SU-DHL-6 (cell line): ENCODE measurements at regions not wholly inside any gene's neighbourhood (a gene's known extent, or its start where the extent isn't known, plus 50 kb on each side); places are given as distances from the start of the nearest gene placed in this dataset.

ENCODE experiments used
- H2AFZ ChIP-seq: fragments of 200-600 bp; sonication (generic); 2 replicates; pipeline ENCODE4 v1.6.1; 2014; ENCODE audit warnings: low read depth, mild to moderate bottlenecking, moderate library complexity, mixed read lengths, antibody characterized with exemption, low read length; ENCODE audit not compliant: severe bottlenecking
- H3F3A ChIP-seq: fragments of 200-600 bp; shearing (Covaris generic); 2 replicates; pipeline ENCODE4 v1.6.0; 2016; ENCODE audit warnings: antibody characterized with exemption, mild to moderate bottlenecking; ENCODE audit not compliant: insufficient read depth
- H3K27ac ChIP-seq: fragments of 200-600 bp; sonication (generic); 2 replicates; pipeline ENCODE4 v1.5.1; 2016; ENCODE audit warnings: low read depth, mild to moderate bottlenecking, low read length, moderate library complexity, mixed read lengths
- H3K27me3 ChIP-seq: fragments of 200-600 bp; sonication (generic), shearing (Covaris generic); 2 replicates; pipeline ENCODE4 v1.6.0; 2014; ENCODE audit warnings: mild to moderate bottlenecking, low read length
- H3K36me3 ChIP-seq: fragments of 200-600 bp; sonication (generic); 2 replicates; pipeline ENCODE4 v1.6.1; 2014; ENCODE audit warnings: mild to moderate bottlenecking, low read length, mixed read lengths
- H3K4me2 ChIP-seq: fragments of 300-600, 200-600 bp; shearing (Covaris generic), sonication (generic); 2 replicates; pipeline ENCODE4 v1.6.0; 2014; ENCODE audit warnings: low read length, low read depth, mild to moderate bottlenecking; ENCODE audit not compliant: poor library complexity, severe bottlenecking
- H3K4me3 ChIP-seq: fragments of 200-600 bp; sonication (generic); 2 replicates; pipeline ENCODE4 v1.5.1; 2014; ENCODE audit warnings: antibody characterized with exemption, low read length, mild to moderate bottlenecking, mixed read lengths; ENCODE audit not compliant: insufficient read depth, poor library complexity, severe bottlenecking
- H3K79me2 ChIP-seq: fragments of 200-600 bp; sonication (generic); 2 replicates; pipeline ENCODE4 v1.6.1; 2014; ENCODE audit warnings: mild to moderate bottlenecking, low read length, moderate library complexity; ENCODE audit not compliant: insufficient read depth
- H3K9ac ChIP-seq: fragments of 200-600 bp; sonication (generic); 2 replicates; pipeline ENCODE4 v1.7.0; 2014; ENCODE audit warnings: mild to moderate bottlenecking, low read length
- H3K9me2 ChIP-seq: fragments of 200-600 bp; sonication (generic); replicated peaks from 2 replicates; pipeline ENCODE4 v1.6.1; 2014; ENCODE audit warnings: low read length; ENCODE audit not compliant: insufficient read depth
- H3K9me3 ChIP-seq: fragments of 200-600 bp; sonication (generic); 2 replicates; pipeline ENCODE4 v1.6.1; 2014; ENCODE audit warnings: low read length, mixed read lengths; ENCODE audit not compliant: insufficient read depth
- H4K20me1 ChIP-seq: fragments of 200-600 bp; sonication (generic); 2 replicates; pipeline ENCODE4 v1.6.1; 2014; ENCODE audit warnings: low read depth, mild to moderate bottlenecking, antibody characterized with exemption, low read length, moderate library complexity, mixed read lengths
- EZH2phosphoT487 ChIP-seq: fragments of 200-600 bp; sonication (generic), shearing (Covaris generic); conservative IDR thresholded peaks from 2 replicates; pipeline ENCODE4 v1.6.1; 2018; ENCODE audit warnings: mild to moderate bottlenecking, antibody characterized with exemption, low read length, moderate library complexity, mixed read lengths
- TF ChIP-seq, protein P1 (sequence below): fragments of 200-600 bp; sonication (generic); IDR thresholded peaks from one replicate; pipeline ENCODE4 v1.5.1; 2017; ENCODE audit warnings: antibody characterized with exemption, mild to moderate bottlenecking, low read length, moderate library complexity; ENCODE audit not compliant: insufficient read depth, poor library complexity, severe bottlenecking

DNA sequence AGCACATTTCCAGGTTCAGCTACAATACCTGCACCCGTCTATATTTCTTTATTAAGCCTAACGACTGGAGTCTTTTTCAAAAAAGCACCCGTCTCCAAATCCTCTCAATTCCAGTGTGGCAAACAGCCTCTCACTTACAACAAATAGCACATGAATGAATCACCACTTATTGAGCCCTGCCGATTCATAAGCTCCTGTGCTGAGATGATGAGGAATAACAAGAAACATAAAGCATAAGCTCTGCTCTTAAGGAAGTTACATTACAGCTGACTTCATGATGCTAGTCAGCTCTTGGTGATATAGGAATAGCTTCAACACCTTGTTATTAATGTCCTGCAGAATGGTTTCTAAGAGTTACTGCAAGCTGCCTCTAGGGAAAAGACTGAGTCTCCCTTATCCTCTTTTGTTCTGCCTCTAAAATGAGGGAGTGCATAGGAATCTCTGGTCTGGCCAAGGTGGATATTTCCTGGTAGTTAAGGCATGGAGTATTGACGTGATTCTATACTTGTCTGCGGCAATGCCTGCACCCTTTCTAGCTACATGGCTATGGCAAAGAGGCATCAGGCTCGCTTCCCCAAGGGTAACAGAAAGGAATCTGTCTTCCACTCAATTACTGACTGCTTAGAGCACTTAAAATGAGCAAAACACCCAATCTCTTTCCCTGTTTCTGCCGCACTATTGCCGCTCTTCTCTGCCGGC is 195.7 kb downstream of the KLF12 start:
- H3F3A ChIP-seq = no peaks in the 10 kb centered on the region
- H3K9me2 ChIP-seq = no peaks in the 10 kb centered on the region
- no peaks in the 10 kb centered on the region for H3K27me3 ChIP-seq
- TF ChIP-seq EZH2phosphoT487 = no peak
- TF ChIP-seq, protein P1, sequence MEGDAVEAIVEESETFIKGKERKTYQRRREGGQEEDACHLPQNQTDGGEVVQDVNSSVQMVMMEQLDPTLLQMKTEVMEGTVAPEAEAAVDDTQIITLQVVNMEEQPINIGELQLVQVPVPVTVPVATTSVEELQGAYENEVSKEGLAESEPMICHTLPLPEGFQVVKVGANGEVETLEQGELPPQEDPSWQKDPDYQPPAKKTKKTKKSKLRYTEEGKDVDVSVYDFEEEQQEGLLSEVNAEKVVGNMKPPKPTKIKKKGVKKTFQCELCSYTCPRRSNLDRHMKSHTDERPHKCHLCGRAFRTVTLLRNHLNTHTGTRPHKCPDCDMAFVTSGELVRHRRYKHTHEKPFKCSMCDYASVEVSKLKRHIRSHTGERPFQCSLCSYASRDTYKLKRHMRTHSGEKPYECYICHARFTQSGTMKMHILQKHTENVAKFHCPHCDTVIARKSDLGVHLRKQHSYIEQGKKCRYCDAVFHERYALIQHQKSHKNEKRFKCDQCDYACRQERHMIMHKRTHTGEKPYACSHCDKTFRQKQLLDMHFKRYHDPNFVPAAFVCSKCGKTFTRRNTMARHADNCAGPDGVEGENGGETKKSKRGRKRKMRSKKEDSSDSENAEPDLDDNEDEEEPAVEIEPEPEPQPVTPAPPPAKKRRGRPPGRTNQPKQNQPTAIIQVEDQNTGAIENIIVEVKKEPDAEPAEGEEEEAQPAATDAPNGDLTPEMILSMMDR = no peak
- H3K27ac ChIP-seq = no peak overlapping the region
- no peaks in the 10 kb centered on the region for H3K36me3 ChIP-seq
- no peak overlapping the region for H3K4me2 ChIP-seq
- H3K9ac ChIP-seq = no peak overlapping the region
- H3K79me2 ChIP-seq = no peaks in the 10 kb centered on the region
- H2AFZ ChIP-seq = no peak overlapping the region
- no peaks in the 10 kb centered on the region for H4K20me1 ChIP-seq
- H3K9me3 ChIP-seq = no peaks in the 10 kb centered on the region
- no peak overlapping the region for H3K4me3 ChIP-seq

DNA sequence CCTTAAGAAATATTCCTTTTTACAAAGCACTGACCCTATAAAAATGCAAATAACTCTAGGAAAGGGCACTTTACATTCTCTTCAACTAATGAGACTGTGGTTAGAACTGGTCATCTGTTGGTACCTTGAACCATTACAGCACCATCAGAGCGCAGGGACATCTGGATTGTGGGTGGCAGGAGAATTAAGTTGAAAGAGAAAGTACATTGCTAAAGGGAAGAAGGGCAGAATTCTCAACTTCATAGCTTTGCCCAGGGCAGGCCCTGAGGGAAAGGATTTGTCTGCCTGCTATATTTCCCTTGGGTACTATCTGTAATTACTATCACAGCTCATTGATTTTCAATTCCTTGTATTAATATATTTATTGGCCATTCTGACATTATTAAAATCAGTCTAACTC is 196.8 kb downstream of the KLF12 start:
- H3K27me3 ChIP-seq = no peaks in the 10 kb centered on the region
- H3K4me3 ChIP-seq = no peak overlapping the region
- TF ChIP-seq EZH2phosphoT487 = no peak
- TF ChIP-seq, protein P1 = no peak
- no peak overlapping the region for H3K27ac ChIP-seq
- no peaks in the 10 kb centered on the region for H3F3A ChIP-seq
- H3K4me2 ChIP-seq = no peak overlapping the region
- no peak overlapping the region for H2AFZ ChIP-seq
- H4K20me1 ChIP-seq = no peaks in the 10 kb centered on the region
- no peak overlapping the region for H3K9ac ChIP-seq
- no peaks in the 10 kb centered on the region for H3K79me2 ChIP-seq
- no peaks in the 10 kb centered on the region for H3K9me3 ChIP-seq
- H3K36me3 ChIP-seq = no peaks in the 10 kb centered on the region
- no peaks in the 10 kb centered on the region for H3K9me2 ChIP-seq

DNA sequence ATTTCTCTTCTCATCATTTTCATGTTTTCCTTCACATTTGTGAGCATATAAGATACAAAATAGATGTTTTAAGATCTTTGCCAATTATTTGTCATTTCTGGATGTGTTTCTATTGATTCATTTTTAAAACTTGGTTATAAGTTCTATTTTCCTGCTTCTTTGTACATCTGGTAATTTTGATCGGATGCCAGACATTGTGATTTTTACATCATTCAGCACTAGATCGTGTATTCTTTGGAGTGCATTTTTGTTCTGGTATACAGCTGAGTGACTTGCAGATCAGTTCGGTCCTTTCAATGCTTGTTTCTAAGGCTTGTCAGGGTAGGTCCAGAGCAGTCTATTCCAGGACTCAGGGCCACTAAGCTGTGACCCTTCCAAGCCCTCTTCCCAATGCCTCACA is 198.2 kb downstream of the KLF12 start:
- Histone ChIP-seq H3K4me2 (no peak overlapping the region), H3K27me3 (no peaks in the 10 kb centered on the region), H4K20me1 (no peaks in the 10 kb centered on the region), H3K36me3 (no peaks in the 10 kb centered on the region), H3K9me3 (no peaks in the 10 kb centered on the region), H3K79me2 (no peaks in the 10 kb centered on the region), H3K9me2 (no peaks in the 10 kb centered on the region), H3K9ac (no peak overlapping the region), H2AFZ (no peak overlapping the region), H3K27ac (no peak overlapping the region), H3K4me3 (no peak overlapping the region), H3F3A (no peaks in the 10 kb centered on the region)
- TF ChIP-seq, protein P1 = no peak
- no peak for TF ChIP-seq EZH2phosphoT487
